ENCODE measurements at regions not wholly inside any gene's neighbourhood (a gene's known extent, or its start where the extent isn't known, plus 50 kb on each side); places are given as distances from the start of the nearest gene placed in this dataset.

GRCh38 chr7:55733241-55734140 is 129.1 kb downstream of the SEPTIN14 start (continued):
- TF ChIP-seq, protein P1, sequence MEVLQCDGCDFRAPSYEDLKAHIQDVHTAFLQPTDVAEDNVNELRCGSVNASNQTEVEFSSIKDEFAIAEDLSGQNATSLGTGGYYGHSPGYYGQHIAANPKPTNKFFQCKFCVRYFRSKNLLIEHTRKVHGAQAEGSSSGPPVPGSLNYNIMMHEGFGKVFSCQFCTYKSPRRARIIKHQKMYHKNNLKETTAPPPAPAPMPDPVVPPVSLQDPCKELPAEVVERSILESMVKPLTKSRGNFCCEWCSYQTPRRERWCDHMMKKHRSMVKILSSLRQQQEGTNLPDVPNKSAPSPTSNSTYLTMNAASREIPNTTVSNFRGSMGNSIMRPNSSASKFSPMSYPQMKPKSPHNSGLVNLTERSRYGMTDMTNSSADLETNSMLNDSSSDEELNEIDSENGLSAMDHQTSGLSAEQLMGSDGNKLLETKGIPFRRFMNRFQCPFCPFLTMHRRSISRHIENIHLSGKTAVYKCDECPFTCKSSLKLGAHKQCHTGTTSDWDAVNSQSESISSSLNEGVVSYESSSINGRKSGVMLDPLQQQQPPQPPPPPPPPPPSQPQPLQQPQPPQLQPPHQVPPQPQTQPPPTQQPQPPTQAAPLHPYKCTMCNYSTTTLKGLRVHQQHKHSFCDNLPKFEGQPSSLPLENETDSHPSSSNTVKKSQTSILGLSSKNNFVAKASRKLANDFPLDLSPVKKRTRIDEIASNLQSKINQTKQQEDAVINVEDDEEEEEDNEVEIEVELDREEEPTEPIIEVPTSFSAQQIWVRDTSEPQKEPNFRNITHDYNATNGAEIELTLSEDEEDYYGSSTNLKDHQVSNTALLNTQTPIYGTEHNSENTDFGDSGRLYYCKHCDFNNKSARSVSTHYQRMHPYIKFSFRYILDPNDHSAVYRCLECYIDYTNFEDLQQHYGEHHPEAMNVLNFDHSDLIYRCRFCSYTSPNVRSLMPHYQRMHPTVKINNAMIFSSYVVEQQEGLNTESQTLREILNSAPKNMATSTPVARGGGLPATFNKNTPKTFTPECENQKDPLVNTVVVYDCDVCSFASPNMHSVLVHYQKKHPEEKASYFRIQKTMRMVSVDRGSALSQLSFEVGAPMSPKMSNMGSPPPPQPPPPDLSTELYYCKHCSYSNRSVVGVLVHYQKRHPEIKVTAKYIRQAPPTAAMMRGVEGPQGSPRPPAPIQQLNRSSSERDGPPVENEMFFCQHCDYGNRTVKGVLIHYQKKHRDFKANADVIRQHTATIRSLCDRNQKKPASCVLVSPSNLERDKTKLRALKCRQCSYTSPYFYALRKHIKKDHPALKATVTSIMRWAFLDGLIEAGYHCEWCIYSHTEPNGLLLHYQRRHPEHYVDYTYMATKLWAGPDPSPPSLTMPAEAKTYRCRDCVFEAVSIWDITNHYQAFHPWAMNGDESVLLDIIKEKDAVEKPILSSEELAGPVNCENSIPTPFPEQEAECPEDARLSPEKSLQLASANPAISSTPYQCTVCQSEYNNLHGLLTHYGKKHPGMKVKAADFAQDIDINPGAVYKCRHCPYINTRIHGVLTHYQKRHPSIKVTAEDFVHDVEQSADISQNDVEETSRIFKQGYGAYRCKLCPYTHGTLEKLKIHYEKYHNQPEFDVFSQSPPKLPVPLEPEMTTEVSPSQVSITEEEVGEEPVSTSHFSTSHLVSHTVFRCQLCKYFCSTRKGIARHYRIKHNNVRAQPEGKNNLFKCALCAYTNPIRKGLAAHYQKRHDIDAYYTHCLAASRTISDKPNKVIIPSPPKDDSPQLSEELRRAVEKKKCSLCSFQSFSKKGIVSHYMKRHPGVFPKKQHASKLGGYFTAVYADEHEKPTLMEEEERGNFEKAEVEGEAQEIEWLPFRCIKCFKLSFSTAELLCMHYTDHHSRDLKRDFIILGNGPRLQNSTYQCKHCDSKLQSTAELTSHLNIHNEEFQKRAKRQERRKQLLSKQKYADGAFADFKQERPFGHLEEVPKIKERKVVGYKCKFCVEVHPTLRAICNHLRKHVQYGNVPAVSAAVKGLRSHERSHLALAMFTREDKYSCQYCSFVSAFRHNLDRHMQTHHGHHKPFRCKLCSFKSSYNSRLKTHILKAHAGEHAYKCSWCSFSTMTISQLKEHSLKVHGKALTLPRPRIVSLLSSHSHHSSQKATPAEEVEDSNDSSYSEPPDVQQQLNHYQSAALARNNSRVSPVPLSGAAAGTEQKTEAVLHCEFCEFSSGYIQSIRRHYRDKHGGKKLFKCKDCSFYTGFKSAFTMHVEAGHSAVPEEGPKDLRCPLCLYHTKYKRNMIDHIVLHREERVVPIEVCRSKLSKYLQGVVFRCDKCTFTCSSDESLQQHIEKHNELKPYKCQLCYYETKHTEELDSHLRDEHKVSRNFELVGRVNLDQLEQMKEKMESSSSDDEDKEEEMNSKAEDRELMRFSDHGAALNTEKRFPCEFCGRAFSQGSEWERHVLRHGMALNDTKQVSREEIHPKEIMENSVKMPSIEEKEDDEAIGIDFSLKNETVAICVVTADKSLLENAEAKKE (CRISPR knock-in tag; IDR thresholded peaks at IDR 0.05) = no peak
- TF ChIP-seq ZNF331 (CRISPR knock-in tag; IDR thresholded peaks at IDR 0.05; ENCODE audit: low read depth) (no peak), JUNB (IDR thresholded peaks at IDR 0.05; ENCODE audit: unreplicated experiment) (no peak), ZNF114 (CRISPR knock-in tag; IDR thresholded peaks at IDR 0.05) (no peak), STAT1 (IDR thresholded peaks at IDR 0.05; ENCODE audit: unreplicated experiment) (no peak), CREB1 (CRISPR knock-in tag; IDR thresholded peaks at IDR 0.05; ENCODE audit: low read depth) (no peak), POLR2AphosphoS5 (IDR thresholded peaks at IDR 0.05; ENCODE audit: low read depth) (no peak), EZH2phosphoT487 (IDR thresholded peaks at IDR 0.05; ENCODE audit: unreplicated experiment) (no peak)

- no peaks in the 10 kb centered on the region for H4K20me1 ChIP-seq (replicated peaks; ENCODE audit: insufficient read depth)
- H3K27ac ChIP-seq (ENCODE audit: low read depth) = no peak overlapping the region
- TF ChIP-seq, protein P2, sequence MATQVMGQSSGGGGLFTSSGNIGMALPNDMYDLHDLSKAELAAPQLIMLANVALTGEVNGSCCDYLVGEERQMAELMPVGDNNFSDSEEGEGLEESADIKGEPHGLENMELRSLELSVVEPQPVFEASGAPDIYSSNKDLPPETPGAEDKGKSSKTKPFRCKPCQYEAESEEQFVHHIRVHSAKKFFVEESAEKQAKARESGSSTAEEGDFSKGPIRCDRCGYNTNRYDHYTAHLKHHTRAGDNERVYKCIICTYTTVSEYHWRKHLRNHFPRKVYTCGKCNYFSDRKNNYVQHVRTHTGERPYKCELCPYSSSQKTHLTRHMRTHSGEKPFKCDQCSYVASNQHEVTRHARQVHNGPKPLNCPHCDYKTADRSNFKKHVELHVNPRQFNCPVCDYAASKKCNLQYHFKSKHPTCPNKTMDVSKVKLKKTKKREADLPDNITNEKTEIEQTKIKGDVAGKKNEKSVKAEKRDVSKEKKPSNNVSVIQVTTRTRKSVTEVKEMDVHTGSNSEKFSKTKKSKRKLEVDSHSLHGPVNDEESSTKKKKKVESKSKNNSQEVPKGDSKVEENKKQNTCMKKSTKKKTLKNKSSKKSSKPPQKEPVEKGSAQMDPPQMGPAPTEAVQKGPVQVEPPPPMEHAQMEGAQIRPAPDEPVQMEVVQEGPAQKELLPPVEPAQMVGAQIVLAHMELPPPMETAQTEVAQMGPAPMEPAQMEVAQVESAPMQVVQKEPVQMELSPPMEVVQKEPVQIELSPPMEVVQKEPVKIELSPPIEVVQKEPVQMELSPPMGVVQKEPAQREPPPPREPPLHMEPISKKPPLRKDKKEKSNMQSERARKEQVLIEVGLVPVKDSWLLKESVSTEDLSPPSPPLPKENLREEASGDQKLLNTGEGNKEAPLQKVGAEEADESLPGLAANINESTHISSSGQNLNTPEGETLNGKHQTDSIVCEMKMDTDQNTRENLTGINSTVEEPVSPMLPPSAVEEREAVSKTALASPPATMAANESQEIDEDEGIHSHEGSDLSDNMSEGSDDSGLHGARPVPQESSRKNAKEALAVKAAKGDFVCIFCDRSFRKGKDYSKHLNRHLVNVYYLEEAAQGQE (IDR thresholded peaks at IDR 0.05; ENCODE audit: unreplicated experiment) = no peak
- TF ChIP-seq NANOG (IDR thresholded peaks at IDR 0.05; ENCODE audit: borderline replicate concordance) (no peak), POLR2AphosphoS5 (IDR thresholded peaks at IDR 0.05; ENCODE audit: low read depth) (no peak), CTCF (conservative IDR thresholded peaks at IDR 0.05; ENCODE audit: low read depth in 2 of 2) (no peak), EZH2phosphoT487 (IDR thresholded peaks at IDR 0.05; ENCODE audit: unreplicated experiment) (no peak)
- peaks cover 2% of the 10 kb centered on the region for H3K27me3 Mint-ChIP-seq (ENCODE audit: insufficient read depth, low read depth, poor library complexity)
- H3K36me3 ChIP-seq (ENCODE audit: insufficient read depth) = no peaks in the 10 kb centered on the region
- H3K4me3 ChIP-seq = no peak overlapping the region
- no peaks in the 10 kb centered on the region for H3K27me3 ChIP-seq (ENCODE audit: insufficient read depth)
- no peak overlapping the region for H2AFZ ChIP-seq
- H3K27ac Mint-ChIP-seq = no peak overlapping the region
- no peak overlapping the region for H3K4me3 Mint-ChIP-seq
- no peak overlapping the region for H3K4me2 ChIP-seq
- 0 out of 2 replicates have a peak, but pooled peaks cover 4% of the 10 kb centered on the region for H3K4me1 ChIP-seq (ENCODE audit: insufficient read depth)
- no peaks in the 10 kb centered on the region for H3K9me3 Mint-ChIP-seq
- H3K79me2 ChIP-seq (replicated peaks; ENCODE audit: insufficient read depth) = no peaks in the 10 kb centered on the region
- DNase-seq (ENCODE audit: low spot score) = no peak
- H3K9me2 ChIP-seq (ENCODE audit: insufficient read depth) = no peaks in the 10 kb centered on the region
- H3F3A ChIP-seq (replicated peaks; ENCODE audit: low read depth) = no peaks in the 10 kb centered on the region
- H3K4me1 Mint-ChIP-seq = peaks cover 4% of the 10 kb centered on the region; the same call in 1 of the 3 replicates
- no peak for ATAC-seq
- H3K36me3 Mint-ChIP-seq (ENCODE audit: low read depth) = no peaks in the 10 kb centered on the region
Measured at GRCh38 chr7:55731931-55732330, 130.6 kb downstream of the SEPTIN14 start.

All from GM23338 (cell line).